ENCODE measurements at regions not wholly inside any gene's neighbourhood (a gene's known extent, or its start where the extent isn't known, plus 50 kb on each side); places are given as distances from the start of the nearest gene placed in this dataset.

DNA sequence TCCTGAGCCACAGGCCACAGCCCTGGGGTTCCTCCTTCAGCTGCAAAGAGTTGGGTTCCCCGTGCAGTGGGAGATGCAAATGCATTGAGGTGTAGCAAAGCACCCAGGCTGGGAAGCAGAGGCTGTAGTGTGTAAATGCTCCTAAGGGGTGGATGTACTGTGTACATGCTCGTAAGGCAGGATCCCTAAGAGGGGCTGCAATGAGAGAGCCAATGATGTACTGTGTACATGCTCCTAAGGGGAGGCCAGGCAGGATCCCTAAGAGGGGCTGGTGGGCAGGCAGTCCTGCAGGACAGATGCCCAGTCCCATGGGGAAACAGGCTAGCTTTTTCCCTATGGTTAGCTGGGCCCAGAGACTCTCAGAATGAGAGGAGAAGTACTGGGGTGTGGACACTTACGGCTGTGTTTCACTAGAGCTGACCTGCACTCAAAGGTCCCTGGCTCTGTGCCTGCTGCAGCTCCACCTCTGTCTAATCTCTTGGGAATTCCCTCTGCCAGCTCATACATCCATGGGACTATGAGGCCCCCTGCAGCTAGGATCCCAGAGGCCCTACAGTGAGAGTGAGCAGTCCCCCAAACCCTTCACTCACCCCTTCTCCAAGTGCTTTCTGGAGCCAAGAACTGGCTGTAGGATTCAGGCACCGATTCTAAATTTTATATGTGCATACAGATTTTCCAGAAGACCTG, 261.9 kb upstream of the LUZP2 start:
- TF ChIP-seq, protein P1, sequence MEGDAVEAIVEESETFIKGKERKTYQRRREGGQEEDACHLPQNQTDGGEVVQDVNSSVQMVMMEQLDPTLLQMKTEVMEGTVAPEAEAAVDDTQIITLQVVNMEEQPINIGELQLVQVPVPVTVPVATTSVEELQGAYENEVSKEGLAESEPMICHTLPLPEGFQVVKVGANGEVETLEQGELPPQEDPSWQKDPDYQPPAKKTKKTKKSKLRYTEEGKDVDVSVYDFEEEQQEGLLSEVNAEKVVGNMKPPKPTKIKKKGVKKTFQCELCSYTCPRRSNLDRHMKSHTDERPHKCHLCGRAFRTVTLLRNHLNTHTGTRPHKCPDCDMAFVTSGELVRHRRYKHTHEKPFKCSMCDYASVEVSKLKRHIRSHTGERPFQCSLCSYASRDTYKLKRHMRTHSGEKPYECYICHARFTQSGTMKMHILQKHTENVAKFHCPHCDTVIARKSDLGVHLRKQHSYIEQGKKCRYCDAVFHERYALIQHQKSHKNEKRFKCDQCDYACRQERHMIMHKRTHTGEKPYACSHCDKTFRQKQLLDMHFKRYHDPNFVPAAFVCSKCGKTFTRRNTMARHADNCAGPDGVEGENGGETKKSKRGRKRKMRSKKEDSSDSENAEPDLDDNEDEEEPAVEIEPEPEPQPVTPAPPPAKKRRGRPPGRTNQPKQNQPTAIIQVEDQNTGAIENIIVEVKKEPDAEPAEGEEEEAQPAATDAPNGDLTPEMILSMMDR (IDR thresholded peaks at IDR 0.05; ENCODE audit: low read depth, low read length): peak; percentile 23
- peak; percentile 28 for DNase-seq (ENCODE audit: low read depth, low spot score)
- in situ Hi-C loops (cut with HindIII; ENCODE audit: low sequenced_read_pairs): no loop called here
- H3K4me3 ChIP-seq (ENCODE audit: low read depth, low read length): no peak overlapping the region

GRCh38 chr11:24238771-24239645, 257.8 kb upstream of the LUZP2 start:
- peak; percentile 79 for DNase-seq (ENCODE audit: low read depth, low spot score)
- in situ Hi-C loops (cut with HindIII; ENCODE audit: low sequenced_read_pairs): no loop called here
- TF ChIP-seq, protein P1 (IDR thresholded peaks at IDR 0.05; ENCODE audit: low read depth, low read length): no peak
- no peak overlapping the region for H3K4me3 ChIP-seq (ENCODE audit: low read depth, low read length)

GRCh38 chr11:24239930-24240329, 256.9 kb upstream of the LUZP2 start:
- no peak for DNase-seq (ENCODE audit: low read depth, low spot score)
- no peak overlapping the region for H3K4me3 ChIP-seq (ENCODE audit: low read depth, low read length)
- in situ Hi-C loops (cut with HindIII; ENCODE audit: low sequenced_read_pairs): no loop called here
- TF ChIP-seq, protein P1 (IDR thresholded peaks at IDR 0.05; ENCODE audit: low read depth, low read length): no peak

DNA sequence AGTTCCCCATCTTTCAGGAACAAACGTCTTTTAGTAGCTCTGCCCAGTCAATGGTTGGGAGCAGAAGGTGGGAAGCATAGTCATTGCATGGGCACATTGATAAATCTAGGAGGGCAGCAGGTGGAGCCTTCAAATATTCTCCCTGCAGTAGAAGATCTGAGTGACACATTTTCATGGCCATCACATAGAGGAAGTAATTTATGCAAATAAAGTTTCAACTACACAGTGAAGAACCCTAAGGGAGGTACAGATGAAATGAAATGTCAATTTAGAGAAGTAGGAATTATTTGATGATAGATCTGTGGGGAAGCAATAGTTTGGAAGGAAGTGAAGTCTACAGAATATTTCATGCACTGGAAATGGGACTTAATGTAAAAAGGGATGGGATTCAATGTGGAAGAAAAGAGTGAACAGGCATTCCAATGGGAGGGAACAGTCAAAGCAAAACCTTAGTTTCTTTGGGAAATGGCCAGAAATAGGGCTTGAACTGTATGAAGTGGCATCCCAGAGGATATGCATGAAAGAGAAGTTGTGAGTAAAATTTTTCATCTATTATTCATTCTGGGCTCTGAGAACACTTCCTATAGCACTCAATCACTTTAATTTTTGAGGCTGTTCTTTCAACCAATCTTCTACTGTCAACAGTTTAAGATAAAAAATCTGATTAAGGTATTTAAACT, 256.2 kb upstream of the LUZP2 start:
- in situ Hi-C loops (cut with HindIII; ENCODE audit: low sequenced_read_pairs): no loop called here
- TF ChIP-seq, protein P1 (IDR thresholded peaks at IDR 0.05; ENCODE audit: low read depth, low read length): no peak
- DNase-seq (ENCODE audit: low read depth, low spot score): no peak
- no peak overlapping the region for H3K4me3 ChIP-seq (ENCODE audit: low read depth, low read length)

DNA sequence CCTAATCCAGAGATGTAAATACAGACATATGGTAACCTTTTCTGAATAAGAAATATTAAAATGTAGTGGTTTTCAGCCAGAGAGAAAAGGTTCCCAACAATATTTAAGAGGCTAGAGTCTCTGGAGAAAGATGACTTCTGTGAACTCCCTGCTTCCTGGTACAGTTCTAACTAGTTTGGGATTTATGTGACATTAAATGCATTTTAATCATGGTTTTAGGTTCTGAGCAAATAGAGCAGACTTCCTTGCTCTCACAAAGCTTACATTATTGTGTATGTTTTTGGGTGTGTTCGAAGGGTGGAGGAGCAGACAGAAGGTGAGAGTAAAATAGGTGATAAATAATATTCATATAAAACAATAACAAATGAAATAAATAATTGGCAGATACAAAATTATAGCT, 250.1 kb upstream of the LUZP2 start:
- no peak overlapping the region for H3K4me3 ChIP-seq (ENCODE audit: low read depth, low read length)
- TF ChIP-seq, protein P1 (IDR thresholded peaks at IDR 0.05; ENCODE audit: low read depth, low read length): no peak
- DNase-seq (ENCODE audit: low read depth, low spot score): no peak
- in situ Hi-C loops (cut with HindIII; ENCODE audit: low sequenced_read_pairs): no loop called here

GRCh38 chr11:24247846-24248245, 249.0 kb upstream of the LUZP2 start:
- no peak for DNase-seq (ENCODE audit: low read depth, low spot score)
- H3K4me3 ChIP-seq (ENCODE audit: low read depth, low read length): no peak overlapping the region
- in situ Hi-C loops (cut with HindIII; ENCODE audit: low sequenced_read_pairs): no loop called here
- TF ChIP-seq, protein P1 (IDR thresholded peaks at IDR 0.05; ENCODE audit: low read depth, low read length): no peak
